A549 (cell line): ENCODE measurements at regions not wholly inside any gene's neighbourhood (a gene's known extent, or its start where the extent isn't known, plus 50 kb on each side); places are given as distances from the start of the nearest gene placed in this dataset.

ENCODE experiments used
- CTCF ChIP-seq: fragments of >200 bp; sonication (Bioruptor Twin); formaldehyde crosslinking; IDR thresholded peaks from 3 replicates; pipeline ENCODE4 v1.5.1; 2016
- HDAC2 ChIP-seq: fragments of 200-600 bp; sonication (generic); IDR thresholded peaks from 2 replicates; pipeline ENCODE4 v1.6.1; 2016
- KDM1A ChIP-seq: fragments of 200-600 bp; sonication (generic); IDR thresholded peaks from 2 replicates; pipeline ENCODE4 v1.6.1; 2016; ENCODE audit warnings: low read depth, mild to moderate bottlenecking
- MYC ChIP-seq: IDR thresholded peaks from 2 replicates; pipeline ENCODE4 v1.6.1; 2012; ENCODE audit warnings: mild to moderate bottlenecking, inconsistent platforms, low read length, improper control_type of control experiment, borderline replicate concordance
- NFE2L2 ChIP-seq: fragments of 150-350 bp; conservative IDR thresholded peaks from 2 replicates; pipeline ENCODE4 v1.6.1; 2014; ENCODE audit warnings: low read length
- POLR2A ChIP-seq: IDR thresholded peaks from 2 replicates; pipeline ENCODE4 v1.6.1; 2012; ENCODE audit warnings: mild to moderate bottlenecking, low read length
- RAD21 ChIP-seq, 2 experiments: fragments of >200 bp in 1 of 2; sonication (Bioruptor Twin) in 1 of 2; formaldehyde crosslinking in 1 of 2; IDR thresholded peaks in 1 of 2; conservative IDR thresholded peaks in 1 of 2; 2 replicates in 1 of 2; 3 replicates in 1 of 2; pipeline ENCODE4 v1.6.1; 2012 to 2018; ENCODE audit warnings: inconsistent platforms in 1 of 2

GRCh38 chr1:234760303-234760723, 150.3 kb upstream of the IRF2BP2 start:
- TF ChIP-seq KDM1A (no peak), MYC (no peak), HDAC2 (no peak), NFE2L2 (no peak), POLR2A (no peak), RAD21 (conservative IDR thresholded peaks at IDR 0.05 in 1 of 2, IDR thresholded peaks at IDR 0.05 in 1 of 2) (no peak), CTCF (no peak)
